Prostate gland (tissue), 2 donors: ENCODE measurements at regions not wholly inside any gene's neighbourhood (a gene's known extent, or its start where the extent isn't known, plus 50 kb on each side); places are given as distances from the start of the nearest gene placed in this dataset.

ENCODE experiments used
- CTCF ChIP-seq, 4 experiments: fragments of 200-600 bp in 2 of 4; fragments of 450-650 bp in 2 of 4; sonication (generic) in 2 of 4; IDR thresholded peaks; 1 replicate in 3 of 4; 2 replicates in 1 of 4; pipeline ENCODE4 v1.5.1; 2016 to 2019; ENCODE audit warnings: antibody characterized with exemption in 4 of 4, mild to moderate bottlenecking in 2 of 4, moderate library complexity in 2 of 4
- POLR2AphosphoS5 ChIP-seq: sonication (generic); formaldehyde crosslinking; IDR thresholded peaks from one replicate; pipeline ENCODE4 v1.6.1; 2017; ENCODE audit warnings: antibody characterized with exemption

GRCh38 chr5:165829504-165829903 is 2324.1 kb downstream of the MAT2B start:
- TF ChIP-seq CTCF (IDR thresholded peaks at IDR 0.05) (no peak), POLR2AphosphoS5 (no peak)
